NCI-H748 treated with DMSO at 0.1 percent for 48 hours (cell line): ENCODE measurements at regions not wholly inside any gene's neighbourhood (a gene's known extent, or its start where the extent isn't known, plus 50 kb on each side); places are given as distances from the start of the nearest gene placed in this dataset.
A peak's percentile ranks its signal among the peaks of the same experiment; 100 is the strongest.
"Not testable (repeated sequence)": the region's sequence is repeated elsewhere in the genome, so short reads cannot be mapped to it uniquely, and the experiment has no call there.

Experiments used
- DNase-seq: peaks from one replicate; lab custom pipeline; 2025; lab: John Stamatoyannopoulos, UW

DNA sequence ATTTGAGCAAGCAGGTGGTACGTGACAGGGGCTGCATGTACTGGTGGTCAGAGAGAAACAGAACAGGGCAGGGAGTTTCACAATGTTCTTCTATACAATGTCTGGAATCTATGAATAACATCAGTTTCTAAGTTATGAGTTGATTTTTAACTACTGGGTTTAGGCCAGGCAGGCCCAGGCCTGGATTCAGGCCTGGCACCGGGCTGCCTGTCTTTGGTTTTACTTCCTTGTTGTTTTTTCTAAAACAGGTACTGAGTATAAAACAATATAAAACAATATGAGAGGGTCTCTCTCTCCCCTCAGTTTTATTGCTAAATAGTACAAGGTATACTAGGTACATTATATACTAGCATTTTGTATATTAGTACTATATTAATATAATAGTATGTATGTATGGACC lies 742.7 kb upstream of the FAT3 start:
- DNase-seq, result not testable (repeated sequence)

DNA sequence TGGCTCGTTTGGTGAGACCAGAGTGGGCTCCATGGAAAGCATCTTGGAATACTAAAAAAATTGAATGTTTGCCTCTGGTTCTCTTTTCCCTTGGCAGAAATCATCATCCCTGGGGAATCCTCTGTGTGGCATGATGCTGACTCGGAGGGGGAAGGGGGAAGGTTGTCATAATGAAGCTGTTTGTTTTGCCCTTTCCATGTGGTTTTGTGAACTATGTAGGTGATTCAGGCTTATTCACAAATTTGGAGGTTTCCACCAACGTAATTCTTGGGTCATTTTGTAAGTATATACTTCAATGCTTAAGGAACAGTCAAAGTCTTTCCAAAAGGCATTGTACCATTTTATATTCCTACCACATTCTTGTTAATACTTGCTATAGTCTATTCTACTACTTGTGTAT lies 754.0 kb upstream of the FAT3 start:
- DNase-seq, result no peak

DNA sequence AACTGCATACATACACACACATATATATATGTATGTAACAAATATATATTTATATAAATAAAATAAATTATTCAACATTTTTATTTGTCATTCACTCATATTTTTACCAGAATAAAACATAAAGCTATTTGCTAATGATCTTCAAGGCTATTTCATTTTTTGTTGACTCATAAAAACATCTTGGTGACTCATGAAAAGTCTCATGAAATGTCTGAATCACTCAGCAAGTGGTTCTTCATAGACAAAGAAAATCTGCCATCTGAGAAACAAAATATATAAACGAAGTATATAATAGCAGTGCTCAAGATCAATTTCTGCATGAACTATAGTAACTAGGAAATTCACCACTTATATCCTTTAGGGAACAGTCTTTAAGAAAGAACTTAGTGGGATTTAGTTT lies 764.8 kb upstream of the FAT3 start:
- no peak for DNase-seq

DNA sequence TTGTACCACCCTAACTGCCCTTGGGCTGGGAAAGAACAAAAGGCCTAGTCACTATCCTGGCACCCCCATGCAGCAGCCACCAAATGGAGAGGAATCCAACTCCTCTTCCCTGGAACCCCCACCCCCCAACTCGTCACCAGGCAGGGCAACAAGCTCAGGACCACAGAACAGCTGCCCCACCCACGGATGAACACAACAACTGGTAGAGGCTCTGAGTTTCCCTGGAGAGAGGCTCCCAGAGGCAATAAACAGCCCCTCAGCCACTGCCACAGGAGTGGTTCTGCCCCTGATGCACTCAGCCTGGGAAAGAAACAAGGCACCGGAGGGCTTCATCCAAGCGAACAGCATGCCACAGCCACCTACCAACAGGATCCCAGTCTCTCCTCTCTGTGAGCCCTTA lies 778.4 kb upstream of the FAT3 start:
- DNase-seq, result no peak

DNA sequence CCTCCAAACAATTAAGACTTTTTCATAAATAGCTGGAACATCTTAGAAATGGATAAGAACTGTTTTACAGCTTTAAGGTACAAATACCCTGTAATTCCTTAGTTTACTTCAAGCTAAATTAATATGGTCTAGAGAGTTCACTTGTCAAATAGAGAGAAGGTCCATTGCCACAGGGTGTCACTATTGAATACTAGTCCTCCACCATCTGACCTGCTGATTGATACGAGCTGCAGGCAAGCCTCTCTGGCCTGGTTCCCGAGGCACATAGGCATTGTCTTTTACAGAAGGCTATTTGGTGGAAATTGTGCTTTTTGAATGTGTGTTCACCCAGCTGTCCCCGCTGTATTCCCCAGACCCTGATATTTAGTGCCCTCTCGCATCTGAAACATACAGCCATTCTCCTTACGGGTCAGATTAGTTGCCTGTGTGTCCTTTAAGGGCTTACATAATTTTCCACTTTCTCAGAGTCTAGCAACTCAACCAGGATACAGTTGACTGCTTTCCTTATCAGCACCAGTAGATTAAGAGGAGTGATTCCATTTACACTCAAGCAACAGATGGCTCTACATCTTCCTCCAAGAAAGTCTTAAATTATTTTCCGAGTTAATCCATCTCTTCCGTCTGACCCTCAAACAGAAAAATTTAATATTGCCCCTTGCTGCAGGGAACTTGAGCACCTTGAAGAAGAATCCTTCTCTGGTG lies 788.8 kb upstream of the FAT3 start:
- DNase-seq, result no peak

DNA sequence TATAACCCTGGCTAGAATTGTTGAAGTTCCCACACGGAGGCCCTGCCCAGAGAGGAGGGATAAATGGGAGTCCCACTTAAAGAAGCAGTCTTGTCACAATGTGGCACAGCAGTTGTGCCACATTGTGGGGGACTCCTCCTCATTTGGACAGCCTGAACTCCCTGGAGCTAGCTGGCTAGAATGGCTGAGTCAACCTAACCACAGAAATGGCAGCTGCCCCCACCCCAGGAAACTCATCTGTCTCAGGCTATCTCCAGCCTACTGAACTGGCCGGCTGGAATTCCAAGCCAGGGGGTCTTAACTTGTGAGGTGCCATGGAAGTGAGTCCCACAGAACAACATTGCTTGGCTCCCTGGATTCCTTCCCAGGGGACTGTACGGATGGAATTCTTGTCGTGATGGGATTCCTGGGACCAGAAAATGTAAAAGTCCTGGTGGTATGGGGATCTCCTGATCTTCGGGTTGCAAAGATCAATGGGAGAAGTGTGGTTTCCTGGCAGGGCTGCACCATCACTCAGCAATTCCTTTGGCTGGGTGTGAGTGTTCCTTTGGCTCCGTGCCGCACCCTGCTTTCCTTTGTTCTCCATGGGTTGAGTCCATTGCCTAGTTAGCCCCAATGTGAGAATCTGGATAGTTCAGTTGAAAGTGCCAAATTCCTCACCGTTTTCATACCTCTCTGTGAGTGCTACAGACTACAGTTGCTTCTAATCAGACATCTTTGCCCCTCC lies 791.2 kb upstream of the FAT3 start:
- DNase-seq, result no peak

DNA sequence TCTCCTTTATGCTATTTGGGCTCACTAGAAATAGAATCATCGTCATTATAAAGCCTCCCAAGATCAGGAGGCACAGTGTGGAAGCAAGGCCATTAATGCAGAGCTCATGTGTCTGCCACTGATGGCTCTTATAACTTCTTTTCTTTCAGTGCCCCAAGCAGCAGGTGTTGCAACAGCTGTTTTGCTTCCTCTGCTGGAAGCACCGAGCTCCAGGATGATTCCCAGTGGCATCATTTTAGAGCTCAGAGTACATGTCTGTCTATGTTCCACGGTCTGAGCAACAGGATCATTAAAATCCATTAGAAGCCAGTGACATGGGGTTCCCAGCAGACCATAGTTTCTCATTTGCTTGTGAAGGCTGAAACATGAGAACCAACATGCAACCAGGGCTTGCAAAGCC lies 803.0 kb upstream of the FAT3 start:
- DNase-seq, result no peak

DNA sequence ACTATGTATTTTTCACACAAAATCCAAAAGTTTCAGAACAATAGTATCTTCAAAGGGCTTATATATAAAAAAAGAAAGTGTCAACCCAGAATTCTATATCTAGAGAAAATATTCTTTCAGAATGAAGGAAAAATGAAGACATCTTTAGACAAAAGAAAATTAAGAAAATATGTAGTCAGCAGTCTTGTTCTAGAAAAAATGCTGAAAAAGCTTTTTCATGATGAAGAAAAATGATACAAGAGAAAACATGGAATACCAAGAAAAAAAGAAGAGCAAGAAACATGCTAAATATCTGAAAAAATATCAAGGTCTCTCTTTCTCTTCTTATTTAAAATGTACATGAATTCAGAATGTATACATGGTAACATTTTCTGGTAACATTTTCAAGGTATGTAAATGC lies 816.8 kb upstream of the FAT3 start:
- DNase-seq, result no peak

DNA sequence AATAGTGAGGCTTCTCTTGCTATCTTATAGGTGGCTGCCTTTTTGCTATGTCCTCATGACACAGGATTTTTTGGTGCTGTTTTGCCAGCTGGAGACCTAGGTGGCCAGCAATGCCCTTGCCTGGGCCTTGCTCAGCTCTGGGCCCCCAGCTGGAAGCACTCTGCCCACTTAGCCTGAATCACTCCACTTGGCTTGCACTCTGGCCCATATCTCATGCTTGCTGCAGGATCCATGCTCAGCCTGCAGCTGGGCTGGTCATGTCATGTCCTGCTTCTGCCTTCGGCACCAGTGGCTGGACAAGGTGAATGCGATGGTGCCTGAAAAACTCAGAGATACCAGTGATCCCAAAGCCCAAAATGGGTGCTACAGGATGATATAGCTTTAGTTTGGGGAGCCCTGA lies 818.6 kb upstream of the FAT3 start:
- no peak for DNase-seq

DNA sequence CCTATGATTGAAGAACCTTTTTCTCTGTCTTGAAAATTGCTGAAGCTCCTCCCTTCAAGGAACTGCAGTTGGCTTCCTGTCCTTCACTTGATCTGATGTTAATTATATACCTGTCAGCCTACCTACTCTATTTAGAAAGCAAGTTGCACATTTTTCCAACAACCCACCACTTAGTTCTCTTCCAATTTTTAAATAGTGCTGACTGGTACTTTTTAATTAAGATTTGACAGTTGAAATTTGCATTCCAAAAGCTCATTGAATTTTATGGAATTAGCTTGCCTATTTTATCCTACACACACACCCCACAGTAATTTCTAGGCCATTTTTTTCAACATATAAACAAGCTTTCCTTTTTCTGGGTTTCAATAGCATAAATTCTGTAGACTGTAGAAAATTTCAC lies 820.3 kb upstream of the FAT3 start:
- DNase-seq, result no peak

DNA sequence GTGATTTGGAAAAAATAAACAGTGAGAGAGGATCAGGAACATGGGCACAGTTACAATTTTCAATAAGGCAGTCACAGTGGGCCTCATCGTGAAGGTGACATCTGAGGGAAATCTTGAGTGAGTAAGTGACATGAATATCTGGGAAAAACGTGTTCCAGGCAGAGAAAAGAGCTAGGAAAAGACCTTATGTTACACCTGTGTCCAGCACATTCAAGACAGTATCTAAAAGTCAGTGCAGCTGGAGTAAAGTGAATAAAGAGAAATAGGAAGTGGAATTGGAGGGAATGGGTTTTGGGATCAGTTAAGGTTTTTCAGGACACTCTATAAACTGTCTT lies 827.5 kb upstream of the FAT3 start:
- DNase-seq, result no peak

DNA sequence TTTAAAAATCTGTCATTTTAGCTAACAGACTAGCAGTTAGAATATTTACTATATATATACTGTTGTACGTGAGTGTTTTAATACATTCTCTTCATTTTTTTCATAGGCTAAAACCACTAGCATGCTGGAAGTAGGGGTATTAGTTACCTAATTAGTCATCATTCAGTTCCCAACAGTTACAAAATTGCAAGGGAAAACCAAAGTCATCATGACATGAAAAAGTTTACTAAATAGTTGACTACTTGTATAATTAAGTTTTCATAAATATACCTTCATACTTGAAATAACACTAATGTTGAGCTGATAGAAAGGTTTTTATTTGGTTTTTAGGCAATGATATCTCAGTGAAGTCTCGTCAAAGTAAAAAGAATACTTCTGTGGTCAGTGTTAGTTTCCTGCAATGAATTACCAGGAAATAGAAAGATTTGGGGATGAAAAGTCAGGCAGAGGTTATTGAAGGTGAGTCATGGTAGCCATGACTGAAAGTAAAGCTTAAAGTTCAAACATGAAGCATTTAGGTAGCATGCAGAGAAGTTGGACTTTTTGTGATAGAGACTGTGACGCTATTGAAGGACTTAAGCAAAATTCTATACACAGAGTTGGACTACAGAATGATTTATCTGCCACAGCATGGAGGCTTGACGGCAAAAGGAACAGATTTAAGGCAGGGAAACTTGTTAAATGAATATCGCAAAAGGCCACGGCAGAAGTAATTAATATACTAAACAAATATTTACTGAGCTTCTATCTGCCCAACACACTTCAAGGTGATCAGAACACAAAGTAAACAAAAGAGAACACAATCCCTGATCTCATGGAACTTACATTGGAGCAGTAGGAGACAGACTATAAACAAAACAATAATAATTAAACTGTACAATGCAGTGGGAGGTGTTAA lies 828.1 kb upstream of the FAT3 start:
- DNase-seq, result peak; percentile 70

DNA sequence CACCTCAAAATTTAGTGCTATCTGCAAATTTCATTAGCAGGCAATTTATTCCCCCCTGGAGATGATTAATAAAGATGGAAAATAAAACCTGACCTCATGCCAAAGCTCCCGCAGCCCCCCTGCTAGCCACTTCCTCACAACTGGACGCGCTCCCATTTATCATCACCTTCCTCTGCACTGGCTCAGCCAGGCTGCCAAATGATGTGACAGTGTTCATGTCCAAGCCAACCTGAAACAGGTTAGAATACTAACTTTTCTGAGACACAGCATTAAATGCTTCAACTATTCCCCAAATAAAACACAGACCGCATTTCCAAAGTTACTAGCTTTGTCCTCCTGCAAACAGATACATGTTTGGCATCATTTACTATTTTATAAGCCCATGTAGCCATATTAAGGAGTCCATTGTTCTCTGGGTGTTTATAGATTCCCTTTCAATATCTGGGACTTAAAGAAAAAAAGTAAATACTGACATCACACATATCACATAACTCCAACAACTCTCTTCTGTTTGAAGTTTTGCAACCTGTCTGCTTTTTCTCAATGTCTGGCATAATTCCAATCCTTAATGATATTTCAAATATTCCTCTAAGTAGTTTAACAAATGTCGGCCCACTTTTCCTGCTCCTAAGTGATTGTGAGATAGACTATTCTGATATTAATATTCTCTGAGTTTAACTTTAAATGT lies 829.7 kb upstream of the FAT3 start:
- peak; percentile 43 for DNase-seq

DNA sequence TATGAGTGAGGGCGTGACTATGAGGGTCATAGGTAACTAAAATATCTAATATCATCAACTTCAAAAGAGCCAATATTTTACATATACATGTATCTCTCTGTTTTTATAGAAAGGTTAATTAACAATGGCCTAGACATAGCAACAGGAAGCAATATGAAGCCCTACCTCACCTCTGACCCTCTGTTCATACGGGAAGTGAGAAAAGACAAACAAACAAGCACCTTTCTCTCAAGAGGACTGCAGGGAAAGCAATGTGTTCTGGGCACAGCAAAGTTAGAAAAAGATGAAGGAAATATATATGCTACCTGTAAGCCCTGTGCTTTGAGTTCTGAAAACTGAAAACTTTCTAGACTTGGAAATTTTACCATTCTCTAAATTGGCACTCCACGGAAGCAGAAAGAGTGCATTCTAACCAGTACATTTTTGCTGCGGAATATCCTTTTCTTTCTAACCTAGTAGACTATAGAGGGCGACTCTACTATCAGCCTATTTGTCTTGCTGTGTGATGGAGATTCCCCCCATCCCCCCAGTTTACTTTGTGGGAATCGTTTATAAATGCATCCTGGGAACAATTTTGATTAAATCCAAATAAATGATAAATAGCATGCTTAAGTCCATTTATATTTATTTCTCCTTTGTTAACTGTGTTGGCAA lies 830.4 kb upstream of the FAT3 start:
- DNase-seq, result peak; percentile 21

DNA sequence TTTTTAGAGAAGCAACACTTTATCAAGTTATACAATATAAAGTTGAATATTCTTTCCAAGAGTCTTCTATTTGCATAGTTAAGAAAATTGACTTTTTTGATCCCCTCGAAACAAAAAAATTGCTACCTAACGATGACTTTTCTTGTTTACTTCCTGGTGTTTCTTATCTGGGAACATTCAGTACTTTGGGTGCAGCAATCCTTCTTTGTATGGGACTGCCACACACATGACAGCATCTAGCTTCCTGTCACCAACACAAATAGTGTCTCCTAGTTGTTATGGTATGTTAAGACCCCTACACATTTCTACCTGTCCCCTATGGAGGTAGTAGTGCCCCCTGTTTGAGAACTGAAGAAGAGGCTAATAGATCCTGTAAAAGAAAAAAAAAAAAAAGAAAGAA lies 841.7 kb upstream of the FAT3 start:
- no peak for DNase-seq

DNA sequence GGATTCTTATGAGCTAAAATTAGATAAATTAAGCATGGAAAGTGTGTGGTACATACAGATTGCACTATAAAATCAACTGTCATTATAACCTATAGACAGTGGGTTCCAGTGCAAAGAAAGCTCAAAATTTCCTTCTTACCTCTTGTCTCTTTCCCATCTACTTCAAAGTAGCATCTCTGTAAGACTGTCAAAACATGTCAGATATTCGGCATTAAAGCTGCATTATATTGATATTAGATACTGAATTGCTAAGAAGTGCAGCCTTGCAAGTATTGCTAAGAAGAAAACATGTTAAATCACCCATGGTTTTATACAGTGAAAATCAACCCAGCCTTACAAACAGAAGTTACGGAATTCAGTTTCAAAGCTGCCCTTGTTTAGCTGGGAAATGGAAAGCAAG lies 849.8 kb upstream of the FAT3 start:
- no peak for DNase-seq

DNA sequence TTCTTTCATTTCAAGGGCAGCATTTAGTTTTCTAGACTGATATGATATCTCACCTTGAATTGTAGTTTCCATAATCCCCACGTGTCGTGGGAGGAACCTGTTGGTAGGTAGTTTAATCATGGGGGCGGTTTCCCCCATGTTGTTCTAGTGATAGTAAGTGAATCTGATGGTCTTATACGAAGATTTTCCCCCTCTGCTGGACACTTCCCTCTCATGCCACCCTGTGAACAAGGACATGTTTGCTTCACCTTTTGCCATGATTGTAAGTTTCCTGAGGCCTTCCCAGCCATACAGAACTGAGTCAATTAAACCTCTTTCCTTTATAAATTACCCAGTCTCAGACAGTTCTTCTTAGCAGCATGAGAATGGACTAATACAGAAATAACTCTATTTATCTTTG lies 851.1 kb upstream of the FAT3 start:
- DNase-seq, result no peak

DNA sequence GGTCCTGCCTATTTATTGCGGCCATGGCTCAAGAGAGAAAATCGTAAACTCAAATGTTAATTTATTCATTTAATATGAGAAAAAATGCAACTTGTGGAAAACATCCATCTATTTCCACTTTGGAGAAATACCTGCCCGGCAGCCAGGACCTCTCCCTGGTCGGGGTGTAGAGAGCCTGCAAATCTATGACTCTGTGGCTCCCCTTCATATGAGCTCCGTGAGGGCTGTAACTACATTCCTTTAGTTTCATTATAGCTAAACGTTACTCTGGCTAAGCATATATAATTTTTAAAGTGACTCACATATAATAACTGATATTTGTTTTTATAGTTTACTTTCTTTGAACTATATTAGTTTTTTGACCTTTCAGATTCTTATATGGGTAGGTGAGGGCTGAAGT lies 857.8 kb upstream of the FAT3 start:
- DNase-seq, result no peak

DNA sequence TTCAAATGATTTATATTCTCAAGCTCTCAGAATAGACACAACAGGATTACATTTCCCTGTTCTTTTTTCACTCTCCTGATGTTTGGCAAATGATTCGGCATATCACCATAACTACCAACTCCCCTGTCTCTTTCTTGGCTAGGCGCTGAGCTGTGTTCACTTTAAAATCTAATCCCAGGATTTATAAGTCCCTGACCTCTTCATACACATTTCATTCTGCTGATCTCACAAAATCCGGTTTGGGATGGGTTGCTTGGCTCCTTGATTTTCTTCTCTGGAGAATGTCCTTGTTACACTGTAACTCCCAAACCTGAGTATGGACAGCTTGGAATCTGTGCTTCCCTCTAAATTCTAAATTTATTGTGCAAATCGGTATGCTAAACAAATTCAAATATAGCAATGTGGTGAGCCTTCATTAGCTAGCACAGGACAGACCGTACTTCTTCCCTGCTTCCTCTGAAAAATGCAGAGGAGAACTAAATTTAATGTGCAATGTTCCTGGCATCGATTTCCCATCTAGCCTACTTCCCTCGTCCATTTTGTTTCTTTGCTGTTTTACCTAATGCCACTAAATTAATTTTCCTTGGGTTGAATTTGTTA lies 858.5 kb upstream of the FAT3 start:
- no peak for DNase-seq

DNA sequence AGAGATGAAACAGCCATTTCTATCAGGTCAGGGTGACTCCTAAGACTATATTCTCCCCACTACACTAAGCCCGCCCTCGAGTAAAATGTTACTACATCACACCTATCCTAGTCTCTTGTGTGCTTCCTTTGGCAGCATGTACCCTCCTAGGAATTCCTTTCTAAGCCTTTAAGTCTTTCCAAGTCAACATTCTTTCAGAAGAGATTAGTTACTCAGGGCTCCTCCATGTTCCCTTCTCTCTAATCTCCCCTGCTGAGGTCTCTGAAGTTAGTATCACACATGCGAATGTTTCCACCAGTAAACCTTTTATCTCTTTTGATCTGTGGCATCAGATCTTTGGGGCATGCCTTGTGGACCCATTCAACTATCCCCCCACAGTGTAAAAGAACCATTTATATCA lies 873.7 kb upstream of the FAT3 start:
- DNase-seq, result no peak

DNA sequence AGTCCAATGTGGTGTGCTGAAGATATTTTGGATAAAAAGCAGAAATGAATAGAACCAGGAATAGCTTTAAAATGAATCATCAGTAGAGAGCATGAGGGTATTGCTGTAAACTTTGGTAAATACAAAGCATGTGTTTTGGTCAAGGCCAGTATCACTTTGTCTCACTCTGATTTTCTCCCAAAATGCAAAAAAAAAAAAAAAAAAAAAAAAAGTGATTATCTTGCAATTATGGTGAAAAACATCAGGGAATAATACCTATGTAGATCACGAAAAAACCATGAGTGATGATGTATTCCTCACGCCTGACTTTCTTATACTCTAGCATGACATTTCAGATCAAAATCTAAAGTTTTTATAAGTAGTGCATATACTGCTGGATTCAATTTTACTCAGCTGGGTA lies 897.9 kb upstream of the FAT3 start:
- no peak for DNase-seq

DNA sequence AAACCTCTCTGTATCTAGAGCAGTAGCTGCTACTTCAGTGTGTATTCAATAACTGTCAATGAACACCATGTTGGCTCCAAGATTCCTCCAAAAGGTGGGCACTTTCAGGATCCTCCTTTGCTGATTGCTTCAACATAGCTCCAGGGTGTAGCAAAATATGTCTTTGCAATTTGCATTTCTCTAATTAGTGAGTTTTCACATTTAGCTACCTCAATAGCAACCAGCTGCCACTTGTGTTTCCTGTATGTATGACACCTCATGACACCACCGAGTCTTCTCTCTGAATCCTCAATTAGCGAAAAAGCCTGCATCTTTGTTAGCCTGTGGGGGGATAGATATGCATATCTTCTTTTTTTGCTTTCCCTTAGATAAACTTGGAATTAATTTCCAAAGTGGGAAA lies 898.3 kb upstream of the FAT3 start:
- no peak for DNase-seq
